Activated naive CD8-positive, alpha-beta T cell treated with anti-CD3 and anti-CD28 coated beads, Interleukin-2, amount 50 U/mL, for 24 hours (primary cell): ENCODE measurements at regions not wholly inside any gene's neighbourhood (a gene's known extent, or its start where the extent isn't known, plus 50 kb on each side); places are given as distances from the start of the nearest gene placed in this dataset.
"Not testable (repeated sequence)": the region's sequence is repeated elsewhere in the genome, so short reads cannot be mapped to it uniquely, and the experiment has no call there.

Experiments
- ATAC-seq: fragments of 150-1000 bp; cut with Tn5 transposase; one replicate; pipeline ENCODE4 v1.10.0; 2021
- DNase-seq: peaks from one replicate; pipeline ENCODE4 v3.0.0; 2021
- H3K27ac Mint-ChIP-seq: one replicate; pipeline ENCODE4 v1.8.0; 2021; ENCODE audit warnings: mild to moderate bottlenecking, mixed read lengths
- H3K27me3 Mint-ChIP-seq: one replicate; pipeline ENCODE4 v1.8.0; 2021; ENCODE audit warnings: mixed read lengths
- H3K36me3 Mint-ChIP-seq: one replicate; pipeline ENCODE4 v1.8.0; 2021; ENCODE audit warnings: low read depth, mixed read lengths
- H3K4me1 Mint-ChIP-seq: one replicate; pipeline ENCODE4 v1.8.0; 2021; ENCODE audit warnings: mixed read lengths
- H3K4me3 Mint-ChIP-seq: one replicate; pipeline ENCODE4 v1.8.0; 2021; ENCODE audit warnings: mild to moderate bottlenecking, moderate library complexity, mixed read lengths
- H3K9me3 Mint-ChIP-seq: one replicate; pipeline ENCODE4 v1.8.0; 2021; ENCODE audit warnings: mixed read lengths

DNA sequence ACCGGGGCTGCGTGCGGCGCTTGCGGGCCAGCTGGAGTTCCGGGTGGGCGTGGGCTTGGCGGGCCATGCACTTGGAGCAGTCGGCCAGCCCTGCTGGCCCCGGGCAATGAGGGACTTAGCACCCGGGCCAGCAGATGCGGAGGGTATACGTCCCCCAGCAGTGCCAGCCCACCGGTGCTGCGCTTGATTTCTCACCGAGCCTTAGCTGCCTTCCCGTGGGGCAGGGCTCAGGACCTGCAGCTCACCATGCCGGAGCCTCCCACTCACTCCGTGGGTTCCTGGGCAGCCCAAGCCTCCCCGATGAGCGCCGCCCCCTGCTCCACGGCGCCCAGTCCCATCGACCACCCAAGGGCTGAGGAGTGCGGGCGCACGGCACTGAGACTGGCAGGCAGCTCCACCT, 51.4 kb upstream of the INPP4B start:
- H3K9me3 Mint-ChIP-seq = peaks cover 14% of the 10 kb centered on the region
- not testable (repeated sequence) for DNase-seq, H3K4me3 Mint-ChIP-seq, H3K4me1 Mint-ChIP-seq, H3K27ac Mint-ChIP-seq, ATAC-seq, H3K27me3 Mint-ChIP-seq, H3K36me3 Mint-ChIP-seq

DNA sequence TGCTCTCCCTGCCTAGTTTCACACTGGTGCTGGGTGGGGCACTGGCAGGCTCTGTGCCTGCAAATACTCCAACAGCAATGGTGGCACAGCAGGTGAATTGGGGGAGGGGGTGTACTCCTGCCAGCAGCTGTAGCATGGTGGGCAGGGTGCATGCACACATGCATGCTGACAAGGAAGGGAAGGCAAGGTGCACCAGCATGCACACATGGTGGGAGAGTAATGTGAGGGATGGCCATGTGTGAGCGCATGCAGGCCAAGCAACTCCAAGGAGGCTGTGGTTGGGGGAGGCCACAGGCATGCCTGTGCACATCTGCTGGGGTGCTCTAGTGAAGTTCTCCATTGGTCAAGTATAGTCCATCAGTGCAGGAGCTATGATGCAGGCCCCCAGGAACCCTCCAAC, 54.5 kb upstream of the INPP4B start:
- Mint-ChIP-seq H3K36me3 (no peaks in the 10 kb centered on the region), H3K27ac (no peak overlapping the region), H3K27me3 (peaks cover 4% of the 10 kb centered on the region), H3K4me1 (no peaks in the 10 kb centered on the region), H3K9me3 (peaks cover 5% of the 10 kb centered on the region), H3K4me3 (no peak overlapping the region)
- DNase-seq (no peak), ATAC-seq (no peak)

DNA sequence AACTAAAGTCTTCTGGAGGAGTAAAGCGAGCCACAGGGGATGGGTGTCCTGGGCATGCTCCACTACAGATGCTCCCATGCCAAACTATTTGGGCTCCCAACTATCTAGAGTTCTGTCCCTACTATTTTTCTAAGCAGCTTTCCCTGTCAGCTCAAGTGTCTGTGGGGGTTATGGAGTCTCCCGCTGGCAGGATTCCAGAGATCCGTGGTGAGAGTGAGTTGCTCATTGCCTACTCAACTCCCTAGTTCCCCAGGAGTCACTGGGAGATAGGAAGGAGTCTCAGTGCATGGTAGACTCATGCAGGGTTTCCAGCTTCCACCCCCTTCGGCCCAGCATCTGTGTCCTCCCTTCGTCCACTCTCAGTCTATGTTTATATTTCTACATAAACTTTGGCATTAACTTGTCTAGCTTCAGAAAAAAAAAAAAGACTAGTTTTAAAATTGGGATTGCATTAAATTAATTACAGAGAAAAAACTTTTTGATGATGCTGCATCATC, 55.1 kb upstream of the INPP4B start:
- Mint-ChIP-seq H3K27me3 (peaks cover 4% of the 10 kb centered on the region), H3K27ac (no peak overlapping the region), H3K4me3 (no peak overlapping the region), H3K9me3 (peaks cover 7% of the 10 kb centered on the region), H3K36me3 (no peaks in the 10 kb centered on the region), H3K4me1 (no peaks in the 10 kb centered on the region)
- ATAC-seq (no peak), DNase-seq (no peak)

DNA sequence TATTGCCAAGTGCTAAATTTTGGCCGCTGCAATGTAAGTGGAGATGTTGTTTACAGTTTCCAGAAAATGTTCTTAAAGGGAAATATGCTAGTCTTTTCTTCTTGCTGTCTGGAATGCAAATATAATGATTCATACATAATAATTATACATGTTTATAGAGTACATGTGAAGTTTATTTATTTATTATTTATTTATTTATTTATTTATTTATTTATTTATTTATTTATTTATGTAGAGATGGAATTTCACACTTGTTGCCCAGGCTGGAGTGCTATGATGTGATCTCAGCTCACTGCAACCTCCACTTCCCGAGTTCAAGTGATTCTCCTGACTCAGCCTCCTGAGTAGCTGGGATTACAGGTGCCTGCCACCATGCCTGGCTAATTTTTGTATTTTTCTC, 57.5 kb upstream of the INPP4B start:
- H3K9me3 Mint-ChIP-seq, H3K27ac Mint-ChIP-seq, ATAC-seq, H3K27me3 Mint-ChIP-seq, H3K4me3 Mint-ChIP-seq, H3K36me3 Mint-ChIP-seq, DNase-seq, H3K4me1 Mint-ChIP-seq: not testable (repeated sequence)

DNA sequence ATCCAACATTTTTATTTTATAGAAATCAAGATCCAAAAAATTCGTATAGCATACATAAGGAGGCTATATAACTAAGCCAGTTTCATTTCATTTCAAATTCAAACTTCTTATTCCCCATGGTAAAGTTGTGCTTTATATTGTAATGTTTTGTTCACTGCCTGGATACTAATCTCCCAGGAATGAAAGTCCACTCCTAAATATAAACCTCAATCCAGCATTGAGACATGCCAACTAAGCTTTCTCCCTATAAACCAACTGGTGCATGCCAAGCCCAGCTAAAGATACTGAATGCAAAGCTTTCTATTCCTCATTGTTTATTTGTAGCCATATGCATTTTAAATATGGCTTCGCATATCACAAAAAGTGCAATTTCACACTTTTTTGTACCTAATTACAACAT, 63.8 kb upstream of the INPP4B start:
- no peak overlapping the region for H3K4me3 Mint-ChIP-seq
- H3K36me3 Mint-ChIP-seq = no peaks in the 10 kb centered on the region
- H3K9me3 Mint-ChIP-seq = peaks cover 7% of the 10 kb centered on the region
- no peak overlapping the region for H3K27ac Mint-ChIP-seq
- H3K27me3 Mint-ChIP-seq = peaks cover 9% of the 10 kb centered on the region
- no peaks in the 10 kb centered on the region for H3K4me1 Mint-ChIP-seq
- no peak for DNase-seq
- ATAC-seq = no peak

DNA sequence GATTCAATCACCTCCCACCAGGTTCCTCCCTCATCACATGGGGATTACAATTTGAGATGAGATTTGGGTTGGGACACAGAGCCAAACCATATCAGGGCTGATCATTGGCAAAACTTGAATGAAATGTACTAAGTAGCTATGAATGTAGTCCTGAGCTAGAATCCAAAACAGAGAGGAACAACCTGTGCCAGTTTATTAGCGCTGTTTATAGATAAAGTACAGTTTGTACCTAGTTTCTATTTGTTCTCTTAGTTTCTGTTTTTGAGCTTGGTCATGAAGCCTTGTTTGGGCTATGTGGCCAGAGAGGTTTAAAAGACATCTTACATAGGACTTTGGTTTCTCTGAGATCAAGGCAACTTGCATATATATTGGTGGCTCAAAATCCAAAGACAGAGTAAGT, 66.9 kb upstream of the INPP4B start:
- Mint-ChIP-seq H3K9me3 (no peaks in the 10 kb centered on the region), H3K36me3 (no peaks in the 10 kb centered on the region), H3K27me3 (peaks cover 5% of the 10 kb centered on the region), H3K4me1 (no peaks in the 10 kb centered on the region), H3K27ac (no peak overlapping the region), H3K4me3 (no peak overlapping the region)
- no peak for DNase-seq
- no peak for ATAC-seq

DNA sequence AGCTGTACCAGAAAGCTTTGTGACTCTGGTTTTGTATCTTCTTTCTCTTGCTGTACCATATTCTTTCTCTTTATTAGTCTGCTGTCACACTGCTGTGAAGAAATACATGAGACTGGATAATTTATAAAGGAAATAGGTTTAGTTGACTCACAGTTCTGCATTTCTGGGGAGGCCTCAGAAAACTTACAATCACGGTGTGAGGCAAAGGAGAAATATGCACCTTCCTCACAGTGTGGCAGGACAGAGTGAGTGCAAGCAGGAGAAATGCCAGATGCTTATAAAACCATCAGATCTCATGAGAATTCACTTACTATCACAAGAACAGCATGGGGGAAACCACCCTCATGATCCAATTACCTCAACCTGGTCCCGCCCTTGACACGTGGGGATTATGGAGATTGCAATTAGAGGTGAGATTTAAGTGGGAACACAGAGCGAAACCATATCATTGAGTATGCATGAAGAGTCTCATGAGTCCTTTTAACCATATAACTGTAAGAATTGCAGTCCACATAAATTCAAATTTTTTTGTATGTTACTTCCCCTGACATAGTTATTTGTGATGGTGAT, 67.4 kb upstream of the INPP4B start:
- DNase-seq (no peak), ATAC-seq (no peak)
- Mint-ChIP-seq H3K27me3 (peaks cover 3% of the 10 kb centered on the region), H3K4me3 (no peak overlapping the region), H3K27ac (no peak overlapping the region), H3K4me1 (no peaks in the 10 kb centered on the region), H3K9me3 (no peaks in the 10 kb centered on the region), H3K36me3 (no peaks in the 10 kb centered on the region)

DNA sequence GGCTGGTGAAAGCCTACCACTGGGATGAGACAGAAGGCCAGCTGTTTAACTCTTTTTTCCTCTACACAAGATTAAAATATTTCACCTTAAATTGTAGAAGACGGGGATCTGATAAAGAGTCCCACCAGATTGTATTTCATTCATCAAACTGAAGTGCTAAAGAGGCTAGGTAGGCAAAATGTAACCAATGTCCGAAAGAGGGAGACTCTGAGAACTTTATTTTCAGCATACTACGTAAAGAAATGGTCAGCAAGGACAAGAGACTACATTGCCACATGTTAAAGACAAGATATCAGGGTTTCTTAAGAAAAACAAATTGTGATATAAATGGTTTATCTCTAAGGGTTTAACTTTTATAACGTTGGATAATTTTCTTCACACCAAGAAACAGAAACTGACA, 71.6 kb upstream of the INPP4B start:
- DNase-seq (no peak), ATAC-seq (no peak)
- H3K27ac Mint-ChIP-seq = no peak overlapping the region
- H3K4me3 Mint-ChIP-seq = no peak overlapping the region
- H3K27me3 Mint-ChIP-seq = no peaks in the 10 kb centered on the region
- no peaks in the 10 kb centered on the region for H3K36me3 Mint-ChIP-seq
- H3K9me3 Mint-ChIP-seq = no peaks in the 10 kb centered on the region
- H3K4me1 Mint-ChIP-seq = no peaks in the 10 kb centered on the region

DNA sequence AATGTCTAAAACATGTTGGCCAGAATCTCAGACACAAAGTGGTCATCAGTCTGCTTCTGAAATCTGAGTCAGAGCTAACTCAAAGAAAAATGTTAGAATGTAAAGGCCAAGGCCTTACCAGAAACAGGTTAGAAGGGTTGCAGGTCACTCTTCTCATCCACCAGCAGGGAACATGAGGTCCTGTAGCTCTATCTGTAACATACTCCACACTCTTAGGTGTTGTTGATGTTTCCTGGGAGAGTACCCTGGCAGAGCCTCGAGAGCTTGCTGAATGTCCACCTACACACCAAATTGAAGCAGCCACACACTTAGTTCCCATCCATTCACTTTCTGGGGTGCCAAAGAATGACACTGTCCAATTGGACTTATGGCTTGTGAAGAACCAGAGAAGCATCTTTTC, 76.6 kb upstream of the INPP4B start:
- Mint-ChIP-seq H3K27me3 (no peaks in the 10 kb centered on the region), H3K4me3 (no peak overlapping the region), H3K27ac (no peak overlapping the region), H3K36me3 (no peaks in the 10 kb centered on the region), H3K4me1 (no peaks in the 10 kb centered on the region), H3K9me3 (no peaks in the 10 kb centered on the region)
- DNase-seq (no peak), ATAC-seq (no peak)

DNA sequence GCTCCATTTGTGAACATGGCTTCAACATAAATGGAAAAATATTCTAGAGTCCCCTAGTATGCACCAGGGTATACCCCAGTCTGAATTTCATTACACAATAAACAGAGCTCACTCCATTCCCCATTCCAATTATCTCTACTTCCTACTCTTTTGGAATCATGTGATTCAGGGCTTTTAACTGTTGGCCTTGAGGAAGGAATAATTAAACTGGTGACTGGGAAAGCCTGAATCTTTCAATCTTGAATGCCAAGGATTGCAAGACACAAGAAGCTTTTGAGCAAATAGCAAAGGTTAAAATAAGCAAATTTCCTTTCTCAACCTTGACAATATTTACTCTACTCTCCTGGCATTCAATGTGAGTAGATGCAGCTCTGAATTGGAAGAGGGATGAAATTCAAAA, 77.5 kb upstream of the INPP4B start:
- Mint-ChIP-seq H3K27ac (no peak overlapping the region), H3K9me3 (no peaks in the 10 kb centered on the region), H3K36me3 (no peaks in the 10 kb centered on the region), H3K4me3 (no peak overlapping the region), H3K4me1 (no peaks in the 10 kb centered on the region), H3K27me3 (no peaks in the 10 kb centered on the region)
- ATAC-seq = no peak
- no peak for DNase-seq

DNA sequence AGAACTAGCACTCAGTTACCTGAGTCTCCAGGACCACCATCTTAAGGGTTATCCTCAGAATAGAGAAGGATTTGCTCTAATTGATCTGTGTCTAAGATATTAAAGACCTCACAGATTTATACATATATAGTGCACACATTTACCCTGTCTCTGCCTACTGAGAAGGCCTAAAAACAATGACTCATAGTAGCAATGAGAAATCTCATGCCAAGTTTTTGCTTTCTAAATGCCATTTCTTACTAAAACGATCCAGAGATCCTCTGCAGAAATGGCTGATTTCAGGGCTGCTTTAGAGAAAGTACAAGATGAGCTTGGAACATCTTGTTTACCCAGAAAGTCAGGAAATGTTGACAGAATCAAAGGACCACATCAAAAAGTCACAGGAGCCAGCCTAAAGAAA, 79.1 kb upstream of the INPP4B start:
- Mint-ChIP-seq H3K36me3 (no peaks in the 10 kb centered on the region), H3K9me3 (no peaks in the 10 kb centered on the region), H3K4me1 (no peaks in the 10 kb centered on the region), H3K4me3 (no peak overlapping the region), H3K27ac (no peak overlapping the region), H3K27me3 (peaks cover 3% of the 10 kb centered on the region)
- DNase-seq (no peak), ATAC-seq (no peak)

DNA sequence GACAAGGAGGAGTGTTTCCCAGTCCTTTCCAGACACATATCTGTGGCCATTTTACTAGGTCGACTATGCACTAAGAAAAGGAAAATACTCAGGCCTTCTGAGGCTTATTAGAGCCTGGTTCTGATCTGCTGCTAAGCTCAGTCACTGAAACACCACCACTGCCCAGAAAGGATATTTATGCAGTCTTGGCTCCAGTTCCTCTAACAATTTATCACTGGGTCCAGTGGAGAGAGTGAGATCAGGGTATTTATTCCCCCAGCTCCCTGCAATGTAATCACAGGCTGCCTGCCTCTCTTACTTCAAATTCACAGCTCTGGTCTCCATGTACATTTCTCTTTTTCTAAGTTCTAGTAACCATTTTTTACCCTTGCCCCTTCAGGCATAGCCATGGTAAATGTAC, 81.6 kb upstream of the INPP4B start:
- H3K4me1 Mint-ChIP-seq = no peaks in the 10 kb centered on the region
- DNase-seq (no peak), ATAC-seq (no peak)
- no peaks in the 10 kb centered on the region for H3K36me3 Mint-ChIP-seq
- no peak overlapping the region for H3K27ac Mint-ChIP-seq
- no peaks in the 10 kb centered on the region for H3K9me3 Mint-ChIP-seq
- H3K27me3 Mint-ChIP-seq = peaks cover 3% of the 10 kb centered on the region
- H3K4me3 Mint-ChIP-seq = no peak overlapping the region

DNA sequence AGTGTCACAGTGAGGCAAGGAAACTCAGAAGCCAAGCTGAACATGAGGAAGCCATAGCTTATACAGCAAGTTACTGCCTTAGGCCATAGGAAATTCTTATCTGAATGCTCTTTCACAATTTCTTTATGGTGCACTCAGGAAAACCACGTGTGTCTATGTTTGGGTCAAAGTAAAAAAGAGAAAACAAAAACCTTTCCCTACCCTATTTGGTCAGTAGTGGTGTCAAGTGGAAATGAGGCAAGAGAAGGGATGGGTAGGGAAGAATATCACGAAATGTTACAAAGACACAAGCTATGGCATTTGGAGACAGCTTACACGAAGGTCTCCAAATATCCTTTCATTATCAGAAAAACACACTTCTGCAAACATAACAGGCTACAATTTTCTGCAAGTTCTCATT, 83.4 kb upstream of the INPP4B start:
- Mint-ChIP-seq H3K4me1 (no peaks in the 10 kb centered on the region), H3K27ac (no peak overlapping the region), H3K4me3 (no peak overlapping the region), H3K9me3 (no peaks in the 10 kb centered on the region), H3K27me3 (peaks cover 3% of the 10 kb centered on the region), H3K36me3 (no peaks in the 10 kb centered on the region)
- ATAC-seq (no peak), DNase-seq (no peak)

DNA sequence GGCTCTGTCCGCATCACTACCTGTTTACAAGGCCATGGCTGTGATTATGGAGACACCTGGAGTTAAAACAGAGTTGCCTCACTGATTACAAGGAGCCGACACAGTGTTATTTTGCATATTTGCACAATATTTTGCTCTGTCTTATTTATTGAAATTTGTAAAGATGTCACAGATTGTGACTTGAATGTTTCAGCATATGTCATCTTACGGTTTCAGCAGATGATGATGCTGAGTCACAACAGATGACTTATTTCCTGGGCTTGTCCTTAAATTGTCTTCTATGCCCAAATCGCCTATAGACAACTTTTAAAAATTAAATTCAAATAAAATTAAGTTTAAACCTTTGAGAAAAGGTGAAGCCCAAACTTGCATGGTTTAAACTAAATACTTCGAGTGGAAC, 87.1 kb upstream of the INPP4B start:
- no peaks in the 10 kb centered on the region for H3K4me1 Mint-ChIP-seq
- H3K36me3 Mint-ChIP-seq = no peaks in the 10 kb centered on the region
- H3K9me3 Mint-ChIP-seq = no peaks in the 10 kb centered on the region
- no peak overlapping the region for H3K4me3 Mint-ChIP-seq
- peaks cover 3% of the 10 kb centered on the region for H3K27me3 Mint-ChIP-seq
- H3K27ac Mint-ChIP-seq = no peak overlapping the region
- DNase-seq (no peak), ATAC-seq (no peak)

DNA sequence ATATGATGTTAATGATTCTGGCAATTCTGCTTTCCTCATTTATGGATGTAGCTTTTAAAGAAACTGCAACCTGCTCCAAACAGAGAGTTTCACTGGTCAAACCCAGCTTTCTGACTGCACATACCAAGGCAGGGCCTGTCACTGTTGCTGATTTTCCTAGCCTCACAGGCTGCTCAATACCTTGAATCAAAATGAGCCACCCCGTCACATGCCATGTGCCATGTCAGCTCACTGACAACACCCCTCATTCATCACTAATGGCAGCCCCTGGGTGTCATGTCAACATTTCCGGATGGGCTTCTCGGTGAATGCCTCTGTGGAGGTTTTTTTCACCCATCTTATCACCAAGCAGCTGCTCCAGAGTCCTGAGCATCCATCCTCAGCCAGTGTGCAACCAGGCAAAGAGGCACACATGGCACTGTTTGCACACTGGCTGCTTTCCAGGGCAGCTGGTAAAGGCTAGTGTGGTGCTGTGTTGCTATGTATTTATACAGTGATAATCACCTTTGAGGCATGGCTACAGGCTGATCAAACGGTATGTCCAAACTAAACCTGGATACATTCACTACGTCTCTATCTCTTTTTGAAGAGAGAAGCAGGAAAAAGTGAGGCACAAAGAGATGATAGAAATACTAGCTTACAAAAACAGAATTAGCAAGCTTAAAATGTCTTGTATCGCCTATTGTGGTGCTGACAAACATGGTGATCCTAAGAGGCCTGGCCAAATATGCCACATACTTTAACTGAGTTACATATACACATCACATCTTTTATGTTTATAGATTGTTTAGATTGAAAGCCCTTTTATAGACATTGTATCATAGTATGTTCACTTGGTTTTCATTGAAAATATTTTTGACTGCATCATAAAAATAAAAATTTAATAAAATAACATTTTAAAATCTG, 94.6 kb upstream of the INPP4B start:
- no peak for DNase-seq
- H3K4me3 Mint-ChIP-seq = no peak overlapping the region
- ATAC-seq = no peak
- no peak overlapping the region for H3K27ac Mint-ChIP-seq
- no peaks in the 10 kb centered on the region for H3K36me3 Mint-ChIP-seq
- H3K9me3 Mint-ChIP-seq = no peaks in the 10 kb centered on the region
- H3K27me3 Mint-ChIP-seq = no peaks in the 10 kb centered on the region
- no peaks in the 10 kb centered on the region for H3K4me1 Mint-ChIP-seq
